Mesodermal cell (in vitro differentiated cells): ENCODE measurements at regions not wholly inside any gene's neighbourhood (a gene's known extent, or its start where the extent isn't known, plus 50 kb on each side); places are given as distances from the start of the nearest gene placed in this dataset.

Experiments used
- H3K27ac ChIP-seq: 2 replicates; pipeline ENCODE4 v1.7.0; 2013; ENCODE audit warnings: mild to moderate bottlenecking, low read depth, low read length, moderate library complexity; ENCODE audit not compliant: severe bottlenecking
- H3K36me3 ChIP-seq: 2 replicates; pipeline ENCODE4 v1.7.1; 2013; ENCODE audit warnings: mild to moderate bottlenecking, low read length, moderate library complexity; ENCODE audit not compliant: control insufficient read depth, insufficient read depth
- H3K4me1 ChIP-seq: one replicate; pipeline ENCODE4 v1.7.1; 2013; ENCODE audit warnings: mild to moderate bottlenecking, low read length; ENCODE audit not compliant: insufficient read depth, control insufficient read depth, poor library complexity, severe bottlenecking
- H3K4me3 ChIP-seq: 2 replicates; pipeline ENCODE4 v1.7.0; 2013; ENCODE audit warnings: low read length, control low read depth, mild to moderate bottlenecking; ENCODE audit not compliant: insufficient read depth, poor library complexity, severe bottlenecking; ENCODE audit errors: extremely low read depth
- H3K9me3 ChIP-seq: 2 replicates; pipeline ENCODE4 v1.7.1; 2013; ENCODE audit warnings: mild to moderate bottlenecking, low read length, moderate library complexity; ENCODE audit not compliant: control insufficient read depth
- WGBS, 2 experiments: methylation state at CpG; one replicate each; pipeline ENCODE4 v1.1.5; 2013; ENCODE audit warnings: missing lambda C conversion rate in 2 of 2; ENCODE audit not compliant: insufficient coverage in 2 of 2; 5-methylcytosine and 5-hydroxymethylcytosine counted together

- Histone ChIP-seq H3K4me3 (no peak overlapping the region), H3K4me1 (no peaks in the 10 kb centered on the region), H3K9me3 (no peaks in the 10 kb centered on the region), H3K36me3 (no peaks in the 10 kb centered on the region), H3K27ac (no peak overlapping the region)
- 71 to 100% methylated on average over 1 of the region's 2 CpGs for WGBS, 2 experiments
These were observed 337.7 kb upstream of the CHAC2 start for GRCh38 chr2:53429901-53430300.

- 74 to 100% methylated on average over 1 to 3 of the region's 3 CpGs for WGBS, 2 experiments
- H3K4me1 ChIP-seq = no peaks in the 10 kb centered on the region
- H3K9me3 ChIP-seq = no peaks in the 10 kb centered on the region
These were observed 342.7 kb upstream of the CHAC2 start for GRCh38 chr2:53424902-53425301.

GRCh38 chr2:53423465-53423864 lies 344.1 kb upstream of the CHAC2 start:
- no peak overlapping the region for H3K4me3 ChIP-seq
- H3K4me1 ChIP-seq = no peaks in the 10 kb centered on the region
- 80% methylated on average over 2 of the region's 3 CpGs for WGBS, 2 experiments
- no peak overlapping the region for H3K27ac ChIP-seq
- H3K36me3 ChIP-seq = no peaks in the 10 kb centered on the region
- H3K9me3 ChIP-seq = no peaks in the 10 kb centered on the region

More at GRCh38 chr2:53424902-53425301, 342.7 kb upstream of the CHAC2 start:
- H3K4me3 ChIP-seq = no peak overlapping the region
- no peaks in the 10 kb centered on the region for H3K36me3 ChIP-seq
- no peak overlapping the region for H3K27ac ChIP-seq

GRCh38 chr2:53422979-53423378 lies 344.6 kb upstream of the CHAC2 start:
- H3K4me3 ChIP-seq = no peak overlapping the region

GRCh38 chr2:53417385-53417784 lies 350.2 kb upstream of the CHAC2 start:
- H3K4me3 ChIP-seq = no peak overlapping the region
- WGBS, 2 experiments = 100% methylated on average over 1 of the region's 2 CpGs; no CpG with 5 or more reads in 1 of the 2 experiments
- H3K36me3 ChIP-seq = no peaks in the 10 kb centered on the region
- no peaks in the 10 kb centered on the region for H3K9me3 ChIP-seq
- no peak overlapping the region for H3K27ac ChIP-seq
- no peaks in the 10 kb centered on the region for H3K4me1 ChIP-seq

More at GRCh38 chr2:53422979-53423378, 344.6 kb upstream of the CHAC2 start:
- H3K4me1 ChIP-seq = no peaks in the 10 kb centered on the region
- H3K36me3 ChIP-seq = no peaks in the 10 kb centered on the region
- no peak overlapping the region for H3K27ac ChIP-seq
- whole genome bisulfite sequencing, 2 experiments = 11 to 49% methylated on average over 3 of the region's 3 CpGs
- H3K9me3 ChIP-seq = no peaks in the 10 kb centered on the region

GRCh38 chr2:53407363-53408080 lies 360.1 kb upstream of the CHAC2 start:
- Histone ChIP-seq H3K27ac (no peak overlapping the region), H3K9me3 (no peaks in the 10 kb centered on the region), H3K4me1 (peaks cover 4% of the 10 kb centered on the region), H3K36me3 (no peaks in the 10 kb centered on the region), H3K4me3 (no peak overlapping the region)
- 93 to 98% methylated on average over 4 to 5 of the region's 6 CpGs for WGBS, 2 experiments

GRCh38 chr2:53403792-53404413 lies 363.7 kb upstream of the CHAC2 start:
- peaks cover 4% of the 10 kb centered on the region for H3K4me1 ChIP-seq
- H3K36me3 ChIP-seq = no peaks in the 10 kb centered on the region
- H3K27ac ChIP-seq = no peak overlapping the region
- H3K4me3 ChIP-seq = no peak overlapping the region
- H3K9me3 ChIP-seq = no peaks in the 10 kb centered on the region
- 60% methylated on average over 1 of the region's 4 CpGs for WGBS, 2 experiments

- Histone ChIP-seq H3K36me3 (no peaks in the 10 kb centered on the region), H3K27ac (no peak overlapping the region), H3K4me3 (no peak overlapping the region), H3K4me1 (no peaks in the 10 kb centered on the region), H3K9me3 (no peaks in the 10 kb centered on the region)
These were observed 370.5 kb upstream of the CHAC2 start for GRCh38 chr2:53397085-53397484.

GRCh38 chr2:53381271-53381670 lies 386.3 kb upstream of the CHAC2 start:
- Histone ChIP-seq H3K4me1 (no peaks in the 10 kb centered on the region), H3K36me3 (no peaks in the 10 kb centered on the region), H3K4me3 (no peak overlapping the region)

GRCh38 chr2:53379547-53379946 lies 388.1 kb upstream of the CHAC2 start:
- no peaks in the 10 kb centered on the region for H3K9me3 ChIP-seq
- no peak overlapping the region for H3K27ac ChIP-seq
- no peak overlapping the region for H3K4me3 ChIP-seq
- no peaks in the 10 kb centered on the region for H3K4me1 ChIP-seq
- no peaks in the 10 kb centered on the region for H3K36me3 ChIP-seq

More at GRCh38 chr2:53381271-53381670, 386.3 kb upstream of the CHAC2 start:
- no peaks in the 10 kb centered on the region for H3K9me3 ChIP-seq
- H3K27ac ChIP-seq = no peak overlapping the region

GRCh38 chr2:53378791-53379190 lies 388.8 kb upstream of the CHAC2 start:
- H3K4me1 ChIP-seq = no peaks in the 10 kb centered on the region
- 83% methylated on average over 1 of the region's 1 CpG; no CpG with 5 or more reads in 1 of the 2 experiments for WGBS, 2 experiments
- no peaks in the 10 kb centered on the region for H3K36me3 ChIP-seq
- no peak overlapping the region for H3K4me3 ChIP-seq
- H3K9me3 ChIP-seq = no peaks in the 10 kb centered on the region
- H3K27ac ChIP-seq = no peak overlapping the region
